ENCODE measurements at regions not wholly inside any gene's neighbourhood (a gene's known extent, or its start where the extent isn't known, plus 50 kb on each side); places are given as distances from the start of the nearest gene placed in this dataset.

- no peak for TF ChIP-seq POLR2A (IDR thresholded peaks at IDR 0.05; ENCODE audit: low read depth, low read length)
- TF ChIP-seq CTCF (IDR thresholded peaks at IDR 0.05; ENCODE audit: extremely low read depth in 1 of 2, insufficient read depth in 1 of 2, low read depth in 1 of 2, low read length in 2 of 2), result no peak
- no peak for TF ChIP-seq MYC (IDR thresholded peaks at IDR 0.05; ENCODE audit: low read depth, low read length)
- TF ChIP-seq EZH2 (IDR thresholded peaks at IDR 0.05; ENCODE audit: borderline replicate concordance, low read depth, low read length, severe bottlenecking), result no peak
Measured at GRCh38 chr1:101077849-101078248, 52.3 kb upstream of the DPH5 start.

Measured in endothelial cell of umbilical vein (primary cell).